Right lobe of liver (tissue), 4 donors: ENCODE measurements at regions not wholly inside any gene's neighbourhood (a gene's known extent, or its start where the extent isn't known, plus 50 kb on each side); places are given as distances from the start of the nearest gene placed in this dataset.

Experiments used
- CTCF ChIP-seq, 4 donors: fragments of 200-600 bp in 3 of 4; fragments of 450-650 bp in 1 of 4; IDR thresholded peaks; one replicate each; pipeline versions ENCODE4 v1.5.1 to v1.8.0; 2016 to 2022; ENCODE audit warnings: antibody characterized with exemption in 4 of 4, mild to moderate bottlenecking in 2 of 4
- POLR2A ChIP-seq: fragments of 450-650 bp; IDR thresholded peaks from one replicate; pipeline ENCODE4 v1.6.1; 2017; ENCODE audit warnings: antibody characterized with exemption, mild to moderate bottlenecking
- donor health status: DM: no; HTN: no; CAD: no.
- donor health status: DM: no; HTN: no; CAD: no.
- donor health status: DM: no; HTN: yes; CAD: no.

GRCh38 chr2:17272170-17272569, 246.1 kb downstream of the RAD51AP2 start:
- TF ChIP-seq CTCF (IDR thresholded peaks at IDR 0.05) = no peak
- no peak for TF ChIP-seq POLR2A
